Lower lobe of right lung (tissue), 2 donors: ENCODE measurements at regions not wholly inside any gene's neighbourhood (a gene's known extent, or its start where the extent isn't known, plus 50 kb on each side); places are given as distances from the start of the nearest gene placed in this dataset.

Source experiments
- ATAC-seq, 2 donors: fragments of 200-7000 bp; cut with Tn5 transposase; one replicate each; pipeline ENCODE4 v1.9.1; 2020 to 2022; ENCODE audit warnings: mild to moderate bottlenecking in 2 of 2, moderate library complexity in 2 of 2
- DNase-seq: peaks from one replicate; pipeline ENCODE4 v3.0.0-alpha.2; 2020
- H3K27ac ChIP-seq: fragments of 200-600 bp; one replicate; pipeline ENCODE4 v1.8.0; 2022
- H3K27me3 ChIP-seq: fragments of 200-600 bp; one replicate; pipeline ENCODE4 v1.8.0; 2022; ENCODE audit warnings: low read depth
- H3K36me3 ChIP-seq: fragments of 200-600 bp; one replicate; pipeline ENCODE4 v1.8.0; 2022; ENCODE audit warnings: mild to moderate bottlenecking
- H3K4me1 ChIP-seq: fragments of 200-600 bp; one replicate; pipeline ENCODE4 v1.8.0; 2022
- H3K4me3 ChIP-seq: fragments of 200-600 bp; one replicate; pipeline ENCODE4 v1.8.0; 2022; ENCODE audit warnings: mild to moderate bottlenecking
- H3K9me3 ChIP-seq: fragments of 200-600 bp; one replicate; pipeline ENCODE4 v1.8.0; 2022
- CTCF ChIP-seq: fragments of 200-600 bp; IDR thresholded peaks from one replicate; pipeline ENCODE4 v1.8.0; 2022; ENCODE audit warnings: antibody characterized with exemption, mild to moderate bottlenecking
- intact Hi-C: fragments of 100-400 bp; cut with DNase I; formaldehyde crosslinking; loops from one replicate; pipeline ENCODE4 v1.11.0; 2022
- donor health status: DM: no; HTN: yes; CAD: no; lungs with severe emphysema.

- Histone ChIP-seq H3K9me3 (no peaks in the 10 kb centered on the region), H3K27ac (no peak overlapping the region), H3K36me3 (no peaks in the 10 kb centered on the region), H3K27me3 (no peaks in the 10 kb centered on the region), H3K4me1 (no peaks in the 10 kb centered on the region), H3K4me3 (no peak overlapping the region)
- intact Hi-C loops, result no loop called here
- no peak for TF ChIP-seq CTCF
- ATAC-seq (no peak), DNase-seq (no peak)
These were observed 250.4 kb upstream of the TTC14 start for GRCh38 chr3:180351601-180352000.

GRCh38 chr3:180352261-180352660 is 249.7 kb upstream of the TTC14 start:
- Histone ChIP-seq H3K9me3 (no peaks in the 10 kb centered on the region), H3K27ac (no peak overlapping the region), H3K4me3 (no peak overlapping the region), H3K36me3 (no peaks in the 10 kb centered on the region), H3K27me3 (no peaks in the 10 kb centered on the region), H3K4me1 (no peaks in the 10 kb centered on the region)
- no peak for DNase-seq
- TF ChIP-seq CTCF, result no peak
- ATAC-seq, result no peak
- intact Hi-C loops, result no loop called here

GRCh38 chr3:180354214-180354613 is 247.7 kb upstream of the TTC14 start:
- H3K9me3 ChIP-seq, result no peaks in the 10 kb centered on the region
- ATAC-seq (no peak), DNase-seq (no peak)
- H3K27me3 ChIP-seq, result no peaks in the 10 kb centered on the region
- no peak overlapping the region for H3K4me3 ChIP-seq
- no peak overlapping the region for H3K27ac ChIP-seq
- no peaks in the 10 kb centered on the region for H3K4me1 ChIP-seq
- no peak for TF ChIP-seq CTCF
- no peaks in the 10 kb centered on the region for H3K36me3 ChIP-seq
- intact Hi-C loops, result no loop called here

GRCh38 chr3:180358179-180358578 is 243.8 kb upstream of the TTC14 start:
- no peak overlapping the region for H3K4me3 ChIP-seq
- DNase-seq (no peak), ATAC-seq (no peak)
- no peak for TF ChIP-seq CTCF
- H3K27ac ChIP-seq, result no peak overlapping the region
- no peaks in the 10 kb centered on the region for H3K4me1 ChIP-seq
- H3K9me3 ChIP-seq, result no peaks in the 10 kb centered on the region
- H3K36me3 ChIP-seq, result no peaks in the 10 kb centered on the region
- intact Hi-C loops, result no loop called here
- H3K27me3 ChIP-seq, result no peaks in the 10 kb centered on the region

GRCh38 chr3:180359061-180359952 is 242.7 kb upstream of the TTC14 start:
- ATAC-seq (no peak), DNase-seq (no peak)
- Histone ChIP-seq H3K27me3 (no peaks in the 10 kb centered on the region), H3K36me3 (no peaks in the 10 kb centered on the region), H3K4me3 (no peak overlapping the region), H3K9me3 (no peaks in the 10 kb centered on the region), H3K27ac (no peak overlapping the region), H3K4me1 (no peaks in the 10 kb centered on the region)
- intact Hi-C loops, result no loop called here
- no peak for TF ChIP-seq CTCF
